Stimulated activated CD4-positive, alpha-beta T cell treated with anti-CD3 and anti-CD28 coated beads, Interleukin-4, amount 100 ng/mL, for 4 hours (primary cell): ENCODE measurements at regions not wholly inside any gene's neighbourhood (a gene's known extent, or its start where the extent isn't known, plus 50 kb on each side); places are given as distances from the start of the nearest gene placed in this dataset.
"Not testable (repeated sequence)": the region's sequence is repeated elsewhere in the genome, so short reads cannot be mapped to it uniquely, and the experiment has no call there.

Experiments used
- DNase-seq, 2 experiments: peaks; one replicate each; pipeline ENCODE4 v3.0.0-alpha.2; 2020

GRCh38 chr4:137733174-137734141 is 201.2 kb upstream of the PCDH18 start:
- not testable (repeated sequence) for DNase-seq

GRCh38 chr4:137722910-137723309 is 190.6 kb upstream of the PCDH18 start:
- DNase-seq, result no peak

DNA sequence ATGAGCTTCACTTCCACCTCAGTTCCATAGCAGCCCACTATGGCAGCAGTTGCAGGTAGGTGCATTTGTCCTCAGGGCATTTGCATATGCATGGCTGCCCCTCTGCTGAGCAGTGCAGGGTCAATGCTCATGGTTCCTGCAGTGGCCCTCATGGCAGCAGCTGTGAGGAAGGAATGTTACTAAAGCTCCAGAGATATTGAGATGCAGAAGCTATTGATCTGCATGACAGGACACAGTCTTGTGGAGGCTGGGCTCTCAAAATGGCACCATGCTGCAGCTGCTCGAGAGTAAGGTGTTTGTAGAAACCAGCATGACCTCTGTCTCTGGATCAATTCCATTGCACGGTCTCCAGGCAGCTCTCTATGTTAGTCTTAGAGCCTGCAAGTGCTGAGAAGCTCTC is 179.2 kb upstream of the PCDH18 start:
- DNase-seq, result no peak

DNA sequence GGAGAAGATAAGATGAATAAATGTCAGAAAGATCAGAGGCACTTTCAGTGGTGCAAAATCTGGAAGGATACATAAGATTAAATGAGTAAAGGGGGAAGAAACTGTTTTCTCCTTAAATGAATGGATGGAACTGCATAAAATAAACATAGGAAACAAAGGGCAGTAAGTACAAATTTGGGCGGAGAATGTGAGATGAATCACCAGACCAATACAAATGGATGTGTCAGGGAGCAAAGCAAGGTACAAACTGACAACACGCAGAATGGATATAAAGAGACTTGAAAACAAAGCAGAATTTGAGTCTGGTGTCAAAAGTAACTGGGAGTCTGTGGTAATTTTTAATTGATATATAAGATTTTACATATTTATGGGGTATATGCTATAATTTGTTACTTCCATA is 175.3 kb upstream of the PCDH18 start:
- DNase-seq, result no peak

GRCh38 chr4:137707102-137707620 is 174.9 kb upstream of the PCDH18 start:
- DNase-seq, result no peak

- DNase-seq, result no peak
Observed at GRCh38 chr4:137705171-137705783, 173.0 kb upstream of the PCDH18 start.

DNA sequence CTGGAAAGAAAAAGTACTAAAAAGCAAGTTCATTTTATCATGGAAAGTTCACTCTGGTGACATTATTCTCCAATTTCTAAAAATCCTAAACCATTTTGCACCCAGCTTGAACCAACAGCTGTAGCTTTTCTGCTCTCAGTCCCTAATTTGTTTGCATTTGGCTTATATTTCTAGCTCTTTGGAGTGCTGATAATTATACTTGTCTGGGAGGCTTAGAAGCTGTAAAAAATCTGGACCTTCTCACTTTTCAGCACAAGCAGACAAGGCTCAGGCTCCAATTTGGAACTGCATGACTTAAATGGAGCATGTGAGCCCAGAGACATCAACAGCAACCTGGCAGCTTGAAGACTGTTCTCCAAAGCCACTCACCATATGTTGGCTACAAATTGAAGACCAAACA is 170.9 kb upstream of the PCDH18 start:
- DNase-seq, result no peak

DNA sequence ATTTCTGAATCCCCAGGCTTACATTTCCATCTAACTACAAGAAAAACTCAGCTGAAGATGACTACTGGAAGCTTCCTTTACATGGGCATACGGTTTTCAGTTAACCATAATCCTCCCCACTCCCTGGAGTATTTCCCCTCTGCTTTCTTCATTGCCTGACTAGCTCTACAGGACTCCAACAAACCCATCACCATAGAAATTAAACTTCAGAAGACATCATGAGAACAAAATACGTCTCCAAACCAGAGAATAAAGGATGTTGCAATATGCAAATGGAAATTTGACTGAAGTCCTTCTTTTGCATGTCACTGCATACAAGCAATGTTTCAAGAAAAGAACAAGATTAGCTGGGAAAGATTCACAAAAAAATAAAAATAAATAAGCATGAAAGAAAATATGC is 170.2 kb upstream of the PCDH18 start:
- no peak for DNase-seq

DNA sequence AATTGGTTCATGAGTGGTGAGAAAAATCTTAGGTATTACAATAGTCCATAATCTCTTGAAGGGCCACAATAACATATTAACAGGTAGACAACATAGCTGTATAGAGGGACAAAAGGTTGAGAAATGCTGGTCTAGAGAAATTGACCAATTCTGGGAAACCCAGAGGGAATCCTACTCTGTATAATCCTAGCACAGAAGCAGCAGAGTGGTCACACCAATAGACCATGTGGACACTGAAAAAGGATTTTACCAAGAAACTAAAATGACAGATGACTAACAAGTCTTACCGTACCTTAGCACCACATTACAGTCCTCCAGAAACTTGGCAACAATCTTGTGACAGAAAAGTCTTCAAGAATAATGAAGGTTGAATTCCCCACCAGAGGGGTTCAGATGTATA is 169.1 kb upstream of the PCDH18 start:
- DNase-seq, result no peak

- no peak for DNase-seq
Observed at GRCh38 chr4:137700751-137701150, 168.5 kb upstream of the PCDH18 start.

- DNase-seq, result no peak
Observed at GRCh38 chr4:137700072-137700471, 167.8 kb upstream of the PCDH18 start.

GRCh38 chr4:137694138-137694537 is 161.8 kb upstream of the PCDH18 start:
- no peak for DNase-seq

DNA sequence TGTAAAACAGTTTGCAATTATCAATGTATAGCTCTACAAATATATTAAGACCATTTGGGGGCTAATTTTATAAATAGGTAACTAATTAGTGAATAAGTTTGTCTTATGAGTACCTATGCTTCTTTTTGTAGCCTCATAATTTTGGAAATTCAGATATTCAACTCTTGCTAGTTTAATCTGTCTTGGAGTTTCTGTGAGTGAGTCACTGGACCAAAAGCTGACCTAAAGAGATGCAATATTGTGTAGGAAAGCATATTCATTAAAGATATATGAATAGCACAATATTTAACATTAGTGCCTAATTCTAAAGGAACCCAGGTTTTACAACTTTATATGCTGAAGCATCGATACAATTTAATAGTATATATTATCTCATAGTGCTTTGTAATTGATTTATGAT is 161.3 kb upstream of the PCDH18 start:
- DNase-seq, result no peak

GRCh38 chr4:137692205-137692604 is 159.9 kb upstream of the PCDH18 start:
- DNase-seq, result no peak

DNA sequence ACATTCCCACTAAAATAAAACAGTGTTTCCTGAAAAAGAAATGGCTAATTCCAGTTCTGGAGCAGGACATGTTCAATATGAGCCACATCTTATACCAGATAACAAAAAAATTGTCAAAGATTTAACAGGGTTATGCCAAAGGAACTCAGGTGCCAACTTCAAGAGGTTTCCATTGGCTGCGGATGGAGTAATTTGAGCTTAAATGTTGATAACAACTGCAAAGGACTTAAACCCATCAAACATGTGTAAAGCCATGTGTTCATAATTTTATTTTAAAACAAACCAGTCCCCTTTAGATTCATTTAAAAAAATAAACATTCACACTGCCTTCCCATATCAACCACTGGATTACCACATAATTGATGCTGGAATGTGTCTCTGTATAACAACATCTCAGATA is 156.4 kb upstream of the PCDH18 start:
- no peak for DNase-seq

DNA sequence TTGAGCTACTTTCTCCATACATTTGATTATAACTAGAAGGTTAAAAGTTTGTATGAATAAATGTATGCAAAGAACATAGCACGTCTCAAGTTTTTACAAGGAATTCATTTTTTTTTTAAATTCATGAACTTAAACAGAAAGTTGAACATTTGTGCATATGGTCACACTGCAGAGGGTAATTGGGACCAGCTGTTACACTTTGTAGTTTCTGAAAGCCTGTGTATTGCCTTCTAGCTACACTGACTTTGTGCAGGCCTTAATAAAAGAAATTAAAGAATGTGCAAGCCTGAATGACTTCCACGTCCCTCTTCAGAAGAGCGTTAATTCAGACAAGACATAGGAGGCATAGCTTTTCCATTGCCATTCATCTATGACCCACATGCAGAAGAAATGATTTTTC is 153.1 kb upstream of the PCDH18 start:
- DNase-seq, result no peak

GRCh38 chr4:137681081-137681480 is 148.8 kb upstream of the PCDH18 start:
- no peak for DNase-seq

GRCh38 chr4:137678796-137679195 is 146.5 kb upstream of the PCDH18 start:
- DNase-seq, result no peak

- DNase-seq, result no peak
Observed at GRCh38 chr4:137677863-137678262, 145.6 kb upstream of the PCDH18 start.

DNA sequence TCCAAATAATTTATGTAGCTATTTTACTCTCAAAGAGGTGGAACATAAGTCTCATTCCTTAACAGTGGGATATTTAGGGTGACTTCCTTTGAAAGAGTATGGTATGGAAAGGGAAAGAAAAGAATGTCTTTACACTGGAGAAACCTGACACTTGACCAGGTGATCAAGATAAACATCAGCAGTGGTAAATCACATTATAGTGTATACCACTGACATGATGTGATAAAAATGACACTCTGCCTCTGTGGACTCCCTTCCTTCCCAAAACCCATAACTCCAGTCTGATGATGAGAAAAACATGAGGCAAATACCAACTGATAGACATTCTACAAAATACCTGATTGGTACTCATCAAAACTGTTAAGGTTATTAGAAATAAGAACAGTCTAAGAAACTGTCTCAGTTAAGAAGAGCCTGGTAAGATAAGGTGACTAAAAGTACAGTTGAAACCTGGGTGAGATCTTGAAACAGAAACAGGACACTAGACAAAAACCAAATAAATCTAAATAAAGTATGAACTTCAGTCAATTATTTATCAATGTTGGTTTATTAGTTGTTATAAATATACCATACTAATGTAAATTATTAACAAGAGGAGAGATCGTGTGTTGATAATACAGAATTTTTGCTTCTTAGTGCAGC is 144.2 kb upstream of the PCDH18 start:
- no peak for DNase-seq

DNA sequence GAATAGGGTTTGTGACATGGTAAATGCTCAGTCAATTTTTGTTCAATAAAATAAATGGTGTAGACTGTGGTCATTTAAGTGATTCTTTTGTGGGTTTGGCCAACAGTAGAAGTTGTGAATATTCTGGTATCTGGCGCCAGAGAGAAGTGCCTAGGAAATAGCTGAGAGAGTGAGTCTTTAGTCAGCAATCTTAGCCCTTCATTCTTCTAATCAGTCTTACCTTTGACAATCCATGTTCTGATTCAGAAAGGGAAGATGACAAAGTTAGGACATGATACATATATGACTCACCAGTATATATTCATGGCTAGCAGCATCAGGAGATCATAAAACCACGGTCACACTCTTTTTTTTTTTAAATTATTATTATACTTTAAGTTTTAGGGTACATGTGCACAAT is 141.8 kb upstream of the PCDH18 start:
- DNase-seq, result no peak

DNA sequence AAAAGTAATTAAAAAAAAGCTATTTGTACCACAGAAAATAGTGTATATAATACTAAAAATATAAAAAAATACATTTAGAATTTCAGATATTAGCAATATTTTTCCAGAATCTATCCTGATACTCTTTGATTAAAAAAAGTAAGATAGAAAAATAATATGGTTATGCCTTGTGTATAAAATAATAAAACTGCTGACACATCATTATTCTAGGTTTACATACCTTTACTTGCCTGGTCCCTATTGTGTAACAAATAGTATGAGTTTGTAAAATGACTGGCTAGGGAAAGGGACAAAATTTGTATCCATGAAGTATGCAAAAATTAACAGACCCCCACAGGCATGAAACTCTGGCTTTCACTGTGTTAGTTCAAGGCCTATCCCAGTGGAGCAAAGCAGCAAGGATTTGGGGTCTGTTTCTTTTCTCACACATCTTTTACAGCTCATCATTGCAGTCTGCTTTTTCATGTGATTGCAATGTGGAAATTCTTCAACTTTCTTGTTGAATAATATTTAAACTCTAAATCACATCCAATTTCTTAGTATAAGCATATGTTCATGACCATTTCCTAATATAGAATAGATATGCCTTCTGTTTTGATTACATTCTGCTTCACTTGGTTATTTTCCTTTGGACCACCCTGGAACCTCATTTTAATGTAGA is 136.7 kb upstream of the PCDH18 start:
- DNase-seq, result no peak

GRCh38 chr4:137664416-137664815 is 132.1 kb upstream of the PCDH18 start:
- DNase-seq, result no peak
